ENCODE measurements at regions not wholly inside any gene's neighbourhood (a gene's known extent, or its start where the extent isn't known, plus 50 kb on each side); places are given as distances from the start of the nearest gene placed in this dataset.

DNA sequence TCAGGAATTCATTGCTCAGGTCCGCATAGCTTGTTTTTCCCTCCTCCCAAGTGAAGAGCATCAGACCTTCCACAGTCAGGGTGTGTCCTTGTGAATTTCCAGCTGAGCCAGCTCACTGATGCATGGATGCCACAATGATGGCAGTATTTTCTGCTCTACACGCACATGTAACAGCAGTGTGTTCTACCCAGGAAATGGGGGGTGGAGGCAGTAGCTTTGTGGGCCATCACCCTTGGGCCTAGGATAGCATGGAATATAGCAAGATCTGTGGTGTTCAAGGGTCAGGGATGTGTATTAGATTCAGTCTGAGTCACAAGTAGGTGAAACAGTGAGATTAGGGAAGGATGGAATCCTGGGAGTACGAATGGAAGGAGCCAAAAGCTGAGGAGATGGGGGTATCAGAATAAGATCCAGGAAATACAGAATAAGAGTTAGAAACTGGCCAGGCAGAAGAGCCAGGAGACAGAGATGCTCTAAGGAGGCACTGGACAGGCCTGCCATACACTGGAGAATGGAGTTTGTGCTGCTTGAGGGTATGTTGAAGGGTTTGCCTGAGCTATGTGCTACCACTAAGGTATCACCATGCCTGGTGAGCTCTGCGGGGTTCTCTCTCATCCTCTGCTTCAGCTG, 90.6 kb upstream of the CNIH3 start:
- Histone ChIP-seq H3K27me3 (no peaks in the 10 kb centered on the region), H3K4me3 (no peak overlapping the region), H3K27ac (no peak overlapping the region), H3K36me3 (no peaks in the 10 kb centered on the region), H3K4me1 (no peaks in the 10 kb centered on the region), H3K9me3 (no peaks in the 10 kb centered on the region)
- no peak for DNase-seq (ENCODE audit: low spot score in 2 of 2)
- intact Hi-C loops (cut with DNase I; ENCODE audit: low total_unique reads), result no loop called here
- TF ChIP-seq, protein P1, sequence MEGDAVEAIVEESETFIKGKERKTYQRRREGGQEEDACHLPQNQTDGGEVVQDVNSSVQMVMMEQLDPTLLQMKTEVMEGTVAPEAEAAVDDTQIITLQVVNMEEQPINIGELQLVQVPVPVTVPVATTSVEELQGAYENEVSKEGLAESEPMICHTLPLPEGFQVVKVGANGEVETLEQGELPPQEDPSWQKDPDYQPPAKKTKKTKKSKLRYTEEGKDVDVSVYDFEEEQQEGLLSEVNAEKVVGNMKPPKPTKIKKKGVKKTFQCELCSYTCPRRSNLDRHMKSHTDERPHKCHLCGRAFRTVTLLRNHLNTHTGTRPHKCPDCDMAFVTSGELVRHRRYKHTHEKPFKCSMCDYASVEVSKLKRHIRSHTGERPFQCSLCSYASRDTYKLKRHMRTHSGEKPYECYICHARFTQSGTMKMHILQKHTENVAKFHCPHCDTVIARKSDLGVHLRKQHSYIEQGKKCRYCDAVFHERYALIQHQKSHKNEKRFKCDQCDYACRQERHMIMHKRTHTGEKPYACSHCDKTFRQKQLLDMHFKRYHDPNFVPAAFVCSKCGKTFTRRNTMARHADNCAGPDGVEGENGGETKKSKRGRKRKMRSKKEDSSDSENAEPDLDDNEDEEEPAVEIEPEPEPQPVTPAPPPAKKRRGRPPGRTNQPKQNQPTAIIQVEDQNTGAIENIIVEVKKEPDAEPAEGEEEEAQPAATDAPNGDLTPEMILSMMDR (IDR thresholded peaks at IDR 0.05), result no peak
- TF ChIP-seq POLR2A (IDR thresholded peaks at IDR 0.05) (no peak), POLR2AphosphoS5 (IDR thresholded peaks at IDR 0.05) (no peak)

DNA sequence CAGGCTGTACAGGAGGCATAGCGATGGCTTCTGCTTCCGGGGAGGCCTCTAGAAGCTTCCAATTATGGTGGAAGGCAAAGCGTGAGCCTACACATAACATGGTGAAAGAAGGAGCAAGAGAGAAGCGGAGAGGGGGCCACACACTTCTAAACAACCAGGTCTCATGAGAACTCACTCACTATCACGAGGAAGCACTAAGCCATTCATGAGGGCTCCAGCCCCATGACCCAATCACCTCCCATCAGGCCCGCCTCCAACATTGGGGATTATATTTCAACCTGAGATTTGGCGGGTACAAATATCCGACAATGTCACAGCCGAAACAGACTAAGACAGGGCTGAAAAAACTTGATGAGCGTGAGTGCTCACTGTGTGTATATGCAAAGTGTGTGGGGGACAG, 89.3 kb upstream of the CNIH3 start:
- Histone ChIP-seq H3K4me1 (no peaks in the 10 kb centered on the region), H3K36me3 (no peaks in the 10 kb centered on the region), H3K27ac (no peak overlapping the region), H3K9me3 (no peaks in the 10 kb centered on the region), H3K27me3 (no peaks in the 10 kb centered on the region), H3K4me3 (no peak overlapping the region)
- DNase-seq (ENCODE audit: low spot score in 2 of 2), result no peak
- intact Hi-C loops (cut with DNase I; ENCODE audit: low total_unique reads), result no loop called here
- TF ChIP-seq POLR2AphosphoS5 (IDR thresholded peaks at IDR 0.05) (no peak), POLR2A (IDR thresholded peaks at IDR 0.05) (no peak)
- TF ChIP-seq, protein P1 (IDR thresholded peaks at IDR 0.05), result no peak

DNA sequence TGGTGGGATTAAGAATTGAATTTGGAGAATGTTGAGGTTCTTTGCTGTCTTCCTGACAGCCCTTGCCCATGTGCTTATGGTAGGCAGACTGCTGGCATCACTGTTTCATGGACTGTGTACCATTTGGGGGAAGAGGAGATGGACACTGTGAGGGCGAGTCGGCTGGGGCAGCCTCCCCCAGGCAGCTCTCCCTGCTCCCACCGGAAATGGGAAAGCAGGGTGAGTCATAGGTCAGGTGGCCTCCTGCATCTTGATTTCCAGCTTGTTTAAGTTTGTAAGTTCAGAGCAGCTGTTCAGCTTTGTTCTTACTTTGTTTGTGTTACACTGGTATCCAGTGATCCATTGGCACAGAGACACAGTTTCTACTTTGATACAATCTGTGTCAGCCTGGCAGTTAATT, 87.2 kb upstream of the CNIH3 start:
- intact Hi-C loops (cut with DNase I; ENCODE audit: low total_unique reads), result no loop called here
- Histone ChIP-seq H3K4me1 (no peaks in the 10 kb centered on the region), H3K9me3 (no peaks in the 10 kb centered on the region), H3K27me3 (no peaks in the 10 kb centered on the region), H3K27ac (no peak overlapping the region), H3K36me3 (no peaks in the 10 kb centered on the region), H3K4me3 (no peak overlapping the region)
- no peak for DNase-seq (ENCODE audit: low spot score in 2 of 2)
- TF ChIP-seq POLR2A (IDR thresholded peaks at IDR 0.05), result no peak
- TF ChIP-seq POLR2AphosphoS5 (IDR thresholded peaks at IDR 0.05), result no peak
- TF ChIP-seq, protein P1 (IDR thresholded peaks at IDR 0.05), result no peak

DNA sequence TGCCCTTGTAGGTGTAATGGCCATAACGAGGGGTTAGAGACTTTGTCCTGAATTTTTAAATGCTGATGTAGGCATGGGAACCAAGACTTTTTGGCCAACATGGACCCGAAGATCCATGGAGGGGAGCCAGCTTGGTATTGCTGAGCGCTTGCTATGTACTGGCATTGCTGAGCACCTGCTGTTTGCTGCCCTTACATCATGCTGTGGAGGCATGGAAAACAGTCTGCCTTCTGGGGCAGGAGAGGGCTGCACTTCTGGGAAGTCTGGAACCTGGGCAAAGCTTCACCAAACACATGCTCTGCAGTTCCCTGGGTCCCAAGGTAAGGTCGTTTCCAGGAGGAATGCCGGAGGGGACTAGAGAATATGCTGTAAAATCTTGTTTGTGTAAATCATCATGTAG, 86.3 kb upstream of the CNIH3 start:
- no peaks in the 10 kb centered on the region for H3K36me3 ChIP-seq
- TF ChIP-seq POLR2A (IDR thresholded peaks at IDR 0.05) (no peak), POLR2AphosphoS5 (IDR thresholded peaks at IDR 0.05) (no peak)
- TF ChIP-seq, protein P1 (IDR thresholded peaks at IDR 0.05), result no peak
- no peak for DNase-seq (ENCODE audit: low spot score in 2 of 2)
- H3K9me3 ChIP-seq, result no peaks in the 10 kb centered on the region
- no peak overlapping the region for H3K4me3 ChIP-seq
- H3K27me3 ChIP-seq, result no peaks in the 10 kb centered on the region
- intact Hi-C loops (cut with DNase I; ENCODE audit: low total_unique reads), result no loop called here
- no peak overlapping the region for H3K27ac ChIP-seq
- no peaks in the 10 kb centered on the region for H3K4me1 ChIP-seq

DNA sequence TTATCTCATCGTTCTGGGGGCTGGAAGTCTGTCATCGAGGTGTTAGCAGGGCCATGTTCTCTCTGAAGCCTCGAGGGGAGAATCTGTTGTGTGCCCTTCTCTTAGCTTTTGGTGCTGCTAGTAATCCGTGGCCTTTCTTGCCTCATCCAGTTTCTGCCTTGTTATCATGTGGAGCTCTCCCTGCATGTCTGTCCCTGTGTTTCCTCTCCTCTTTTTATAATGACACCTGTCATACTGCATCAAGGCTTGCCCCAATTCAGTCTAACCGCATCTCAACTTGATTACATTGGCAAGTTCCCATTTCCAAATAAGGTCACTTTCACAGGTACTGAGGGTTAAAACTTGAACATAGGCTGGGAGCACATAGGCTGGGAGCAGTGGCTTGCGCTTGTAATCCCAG, 82.6 kb upstream of the CNIH3 start:
- no peak overlapping the region for H3K4me3 ChIP-seq
- intact Hi-C loops (cut with DNase I; ENCODE audit: low total_unique reads), result no loop called here
- no peaks in the 10 kb centered on the region for H3K9me3 ChIP-seq
- no peak overlapping the region for H3K27ac ChIP-seq
- H3K4me1 ChIP-seq, result no peaks in the 10 kb centered on the region
- no peaks in the 10 kb centered on the region for H3K36me3 ChIP-seq
- no peak for DNase-seq (ENCODE audit: low spot score in 2 of 2)
- TF ChIP-seq, protein P1 (IDR thresholded peaks at IDR 0.05), result no peak
- TF ChIP-seq POLR2A (IDR thresholded peaks at IDR 0.05) (no peak), POLR2AphosphoS5 (IDR thresholded peaks at IDR 0.05) (no peak)
- H3K27me3 ChIP-seq, result no peaks in the 10 kb centered on the region
